ENCODE measurements at regions not wholly inside any gene's neighbourhood (a gene's known extent, or its start where the extent isn't known, plus 50 kb on each side); places are given as distances from the start of the nearest gene placed in this dataset.

DNA sequence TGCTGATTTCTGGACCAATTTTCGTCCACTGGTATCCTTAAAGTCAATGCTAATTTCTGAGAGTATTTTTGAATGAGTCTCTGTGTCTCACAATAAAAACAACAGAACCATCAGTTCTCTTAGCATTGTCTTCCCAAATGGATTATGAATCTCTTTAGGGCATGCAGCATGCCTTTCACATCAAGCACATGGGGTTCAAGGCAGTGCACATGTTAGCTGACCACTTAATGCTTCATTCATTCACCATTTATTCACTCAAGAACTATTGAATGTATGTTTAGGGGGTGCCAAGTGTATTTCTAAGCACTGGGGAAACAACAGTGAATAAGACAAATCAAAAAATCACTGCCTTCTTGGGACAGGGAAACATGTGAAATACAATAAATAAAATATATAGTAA lies 126.7 kb upstream of the SLC44A3 start:
- in situ Hi-C loops (cut with HindIII; ENCODE audit: low pct_unique_long_range_greater_than_20kb, low sequenced_read_pairs), result no loop called here
- no peaks in the 10 kb centered on the region for H3K27me3 ChIP-seq (ENCODE audit: control insufficient read depth, insufficient read depth, low read length)
- no peak overlapping the region for H3K27ac ChIP-seq (ENCODE audit: low read length)
- H3K4me3 ChIP-seq (ENCODE audit: low read depth in 2 of 2, low read length in 2 of 2), result no peak overlapping the region
- TF ChIP-seq SIN3A (IDR thresholded peaks at IDR 0.05; ENCODE audit: borderline replicate concordance, insufficient read depth, low read depth, low read length), result no peak
- ATAC-seq, result no peak
- ChIA-PET CTCF (no interaction called here), POLR2A (no interaction called here)
- no peaks in the 10 kb centered on the region for H3K4me1 ChIP-seq (ENCODE audit: control insufficient read depth, insufficient read depth, low read length)
- no peak for DNase-seq (ENCODE audit: low read depth, low spot score)
- intact Hi-C loops (cut with micrococcal nuclease; ENCODE audit: unreplicated experiment), result no loop called here
- no peaks in the 10 kb centered on the region for H3K9me3 ChIP-seq (ENCODE audit: control insufficient read depth, insufficient read depth, low read depth, low read length)
- no TSS peak for BruUV-seq (replicated peaks)
- no peaks in the 10 kb centered on the region for H3K36me3 ChIP-seq (ENCODE audit: control insufficient read depth, insufficient read depth, low read length)

DNA sequence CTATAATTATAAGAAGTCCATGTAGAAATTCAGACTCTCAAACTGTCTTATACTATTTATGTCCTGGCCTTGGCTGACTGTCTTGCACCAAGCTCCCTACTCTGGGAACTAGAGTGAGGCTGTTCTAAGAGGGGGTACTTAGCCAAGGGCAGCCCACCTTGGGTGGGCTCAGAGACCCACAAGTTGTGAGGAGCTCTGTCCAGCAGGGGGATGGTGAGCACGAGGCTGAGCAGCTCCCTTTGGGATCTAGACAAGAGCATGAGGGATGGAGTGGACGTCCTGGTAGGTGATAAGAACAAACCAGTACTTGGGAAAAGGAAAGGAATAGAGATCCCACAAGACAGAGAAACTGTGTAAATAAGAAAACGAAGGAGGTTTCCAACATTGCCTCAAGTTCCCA lies 127.1 kb upstream of the SLC44A3 start:
- DNase-seq (ENCODE audit: low read depth, low spot score) (no peak), ATAC-seq (no peak)
- in situ Hi-C loops (cut with HindIII; ENCODE audit: low pct_unique_long_range_greater_than_20kb, low sequenced_read_pairs) (no loop called here), intact Hi-C loops (cut with micrococcal nuclease; ENCODE audit: unreplicated experiment) (no loop called here)
- TF ChIP-seq, protein P1, sequence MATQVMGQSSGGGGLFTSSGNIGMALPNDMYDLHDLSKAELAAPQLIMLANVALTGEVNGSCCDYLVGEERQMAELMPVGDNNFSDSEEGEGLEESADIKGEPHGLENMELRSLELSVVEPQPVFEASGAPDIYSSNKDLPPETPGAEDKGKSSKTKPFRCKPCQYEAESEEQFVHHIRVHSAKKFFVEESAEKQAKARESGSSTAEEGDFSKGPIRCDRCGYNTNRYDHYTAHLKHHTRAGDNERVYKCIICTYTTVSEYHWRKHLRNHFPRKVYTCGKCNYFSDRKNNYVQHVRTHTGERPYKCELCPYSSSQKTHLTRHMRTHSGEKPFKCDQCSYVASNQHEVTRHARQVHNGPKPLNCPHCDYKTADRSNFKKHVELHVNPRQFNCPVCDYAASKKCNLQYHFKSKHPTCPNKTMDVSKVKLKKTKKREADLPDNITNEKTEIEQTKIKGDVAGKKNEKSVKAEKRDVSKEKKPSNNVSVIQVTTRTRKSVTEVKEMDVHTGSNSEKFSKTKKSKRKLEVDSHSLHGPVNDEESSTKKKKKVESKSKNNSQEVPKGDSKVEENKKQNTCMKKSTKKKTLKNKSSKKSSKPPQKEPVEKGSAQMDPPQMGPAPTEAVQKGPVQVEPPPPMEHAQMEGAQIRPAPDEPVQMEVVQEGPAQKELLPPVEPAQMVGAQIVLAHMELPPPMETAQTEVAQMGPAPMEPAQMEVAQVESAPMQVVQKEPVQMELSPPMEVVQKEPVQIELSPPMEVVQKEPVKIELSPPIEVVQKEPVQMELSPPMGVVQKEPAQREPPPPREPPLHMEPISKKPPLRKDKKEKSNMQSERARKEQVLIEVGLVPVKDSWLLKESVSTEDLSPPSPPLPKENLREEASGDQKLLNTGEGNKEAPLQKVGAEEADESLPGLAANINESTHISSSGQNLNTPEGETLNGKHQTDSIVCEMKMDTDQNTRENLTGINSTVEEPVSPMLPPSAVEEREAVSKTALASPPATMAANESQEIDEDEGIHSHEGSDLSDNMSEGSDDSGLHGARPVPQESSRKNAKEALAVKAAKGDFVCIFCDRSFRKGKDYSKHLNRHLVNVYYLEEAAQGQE (IDR thresholded peaks at IDR 0.05; ENCODE audit: insufficient read depth in 1 of 2, low read depth in 2 of 2, low read length in 1 of 2), result no peak
- TF ChIP-seq SIN3A (IDR thresholded peaks at IDR 0.05; ENCODE audit: borderline replicate concordance, insufficient read depth, low read depth, low read length) (no peak), TCF7L2 (IDR thresholded peaks at IDR 0.05; ENCODE audit: low read depth, low read length) (no peak), POLR2AphosphoS5 (IDR thresholded peaks at IDR 0.05; ENCODE audit: low read depth, low read length) (no peak)
- TF ChIP-seq, protein P2, sequence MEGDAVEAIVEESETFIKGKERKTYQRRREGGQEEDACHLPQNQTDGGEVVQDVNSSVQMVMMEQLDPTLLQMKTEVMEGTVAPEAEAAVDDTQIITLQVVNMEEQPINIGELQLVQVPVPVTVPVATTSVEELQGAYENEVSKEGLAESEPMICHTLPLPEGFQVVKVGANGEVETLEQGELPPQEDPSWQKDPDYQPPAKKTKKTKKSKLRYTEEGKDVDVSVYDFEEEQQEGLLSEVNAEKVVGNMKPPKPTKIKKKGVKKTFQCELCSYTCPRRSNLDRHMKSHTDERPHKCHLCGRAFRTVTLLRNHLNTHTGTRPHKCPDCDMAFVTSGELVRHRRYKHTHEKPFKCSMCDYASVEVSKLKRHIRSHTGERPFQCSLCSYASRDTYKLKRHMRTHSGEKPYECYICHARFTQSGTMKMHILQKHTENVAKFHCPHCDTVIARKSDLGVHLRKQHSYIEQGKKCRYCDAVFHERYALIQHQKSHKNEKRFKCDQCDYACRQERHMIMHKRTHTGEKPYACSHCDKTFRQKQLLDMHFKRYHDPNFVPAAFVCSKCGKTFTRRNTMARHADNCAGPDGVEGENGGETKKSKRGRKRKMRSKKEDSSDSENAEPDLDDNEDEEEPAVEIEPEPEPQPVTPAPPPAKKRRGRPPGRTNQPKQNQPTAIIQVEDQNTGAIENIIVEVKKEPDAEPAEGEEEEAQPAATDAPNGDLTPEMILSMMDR (IDR thresholded peaks at IDR 0.05), result no peak
- no peak overlapping the region for H3K4me3 ChIP-seq (ENCODE audit: low read depth in 2 of 2, low read length in 2 of 2)
- H3K27ac ChIP-seq (ENCODE audit: low read length), result no peak overlapping the region
- no peaks in the 10 kb centered on the region for H3K4me1 ChIP-seq (ENCODE audit: control insufficient read depth, insufficient read depth, low read length)
- POLR2A ChIA-PET, result no interaction called here
- BruUV-seq (replicated peaks), result no TSS peak
- H3K36me3 ChIP-seq (ENCODE audit: control insufficient read depth, insufficient read depth, low read length), result no peaks in the 10 kb centered on the region
- H3K27me3 ChIP-seq (ENCODE audit: control insufficient read depth, insufficient read depth, low read length), result no peaks in the 10 kb centered on the region
- CTCF ChIA-PET, result no interaction called here
- no peaks in the 10 kb centered on the region for H3K9me3 ChIP-seq (ENCODE audit: control insufficient read depth, insufficient read depth, low read depth, low read length)

DNA sequence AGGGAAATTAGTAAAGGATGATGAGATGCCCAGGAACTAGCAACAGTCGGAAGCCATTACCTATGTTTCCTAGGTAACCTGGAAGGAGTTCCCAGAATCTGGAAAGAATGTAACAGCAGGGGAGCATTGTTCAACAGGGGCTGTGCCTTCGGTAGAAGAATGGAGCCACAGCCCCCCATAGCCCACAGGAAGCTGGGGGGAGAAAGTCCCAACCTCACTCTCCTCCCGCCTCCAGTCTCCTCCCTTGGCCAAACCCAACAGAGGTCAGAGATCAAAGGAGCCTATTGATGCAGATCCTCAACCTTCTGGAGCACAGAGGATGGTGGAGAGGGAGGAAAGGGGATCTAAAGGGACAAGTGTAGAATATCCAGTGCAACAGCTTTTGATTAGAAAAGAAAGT lies 131.5 kb upstream of the SLC44A3 start:
- BruUV-seq (replicated peaks), result no TSS peak
- Histone ChIP-seq H3K9me3 (ENCODE audit: control insufficient read depth, insufficient read depth, low read depth, low read length) (no peaks in the 10 kb centered on the region), H3K36me3 (ENCODE audit: control insufficient read depth, insufficient read depth, low read length) (no peaks in the 10 kb centered on the region), H3K27ac (ENCODE audit: low read length) (no peak overlapping the region), H3K27me3 (ENCODE audit: control insufficient read depth, insufficient read depth, low read length) (no peaks in the 10 kb centered on the region), H3K4me3 (ENCODE audit: low read depth in 2 of 2, low read length in 2 of 2) (no peak overlapping the region), H3K4me1 (ENCODE audit: control insufficient read depth, insufficient read depth, low read length) (no peaks in the 10 kb centered on the region)
- in situ Hi-C loops (cut with HindIII; ENCODE audit: low pct_unique_long_range_greater_than_20kb, low sequenced_read_pairs), result no loop called here
- ChIA-PET POLR2A (no interaction called here), CTCF (no interaction called here)
- no peak for TF ChIP-seq POLR2AphosphoS5 (IDR thresholded peaks at IDR 0.05; ENCODE audit: low read depth, low read length)
- TF ChIP-seq SIN3A (IDR thresholded peaks at IDR 0.05; ENCODE audit: borderline replicate concordance, insufficient read depth, low read depth, low read length), result no peak
- TF ChIP-seq, protein P1 (IDR thresholded peaks at IDR 0.05; ENCODE audit: insufficient read depth in 1 of 2, low read depth in 2 of 2, low read length in 1 of 2), result no peak
- TF ChIP-seq, protein P2 (IDR thresholded peaks at IDR 0.05), result no peak
- TF ChIP-seq TCF7L2 (IDR thresholded peaks at IDR 0.05; ENCODE audit: low read depth, low read length), result no peak
- intact Hi-C loops (cut with micrococcal nuclease; ENCODE audit: unreplicated experiment), result no loop called here
- DNase-seq (ENCODE audit: low read depth, low spot score), result no peak
- ATAC-seq, result no peak
